GM13977 (cell line): ENCODE measurements at regions not wholly inside any gene's neighbourhood (a gene's known extent, or its start where the extent isn't known, plus 50 kb on each side); places are given as distances from the start of the nearest gene placed in this dataset.
"Not testable (repeated sequence)": the region's sequence is repeated elsewhere in the genome, so short reads cannot be mapped to it uniquely, and the experiment has no call there.

Experiments
- DNase-seq: peaks from one replicate; pipeline ENCODE4 v3.0.0; 2012; ENCODE audit warnings: low spot score
- in situ Hi-C: fragments of 300-500 bp; cut with MboI; formaldehyde crosslinking; loops from one replicate; pipeline ENCODE4 v1.12.0; 2022; ENCODE audit warnings: low sequenced_read_pairs, low pct_unique_long_range_greater_than_20kb, mixed read lengths, inconsistent platforms; ENCODE audit not compliant: unreplicated experiment
- TF ChIP-seq, protein P1 (sequence below): IDR thresholded peaks from 2 replicates; pipeline ENCODE4 v1.5.1; 2012; ENCODE audit warnings: mild to moderate bottlenecking, control low read depth; ENCODE audit not compliant: insufficient read depth; ENCODE audit errors: extremely low read depth, missing control alignments

DNA sequence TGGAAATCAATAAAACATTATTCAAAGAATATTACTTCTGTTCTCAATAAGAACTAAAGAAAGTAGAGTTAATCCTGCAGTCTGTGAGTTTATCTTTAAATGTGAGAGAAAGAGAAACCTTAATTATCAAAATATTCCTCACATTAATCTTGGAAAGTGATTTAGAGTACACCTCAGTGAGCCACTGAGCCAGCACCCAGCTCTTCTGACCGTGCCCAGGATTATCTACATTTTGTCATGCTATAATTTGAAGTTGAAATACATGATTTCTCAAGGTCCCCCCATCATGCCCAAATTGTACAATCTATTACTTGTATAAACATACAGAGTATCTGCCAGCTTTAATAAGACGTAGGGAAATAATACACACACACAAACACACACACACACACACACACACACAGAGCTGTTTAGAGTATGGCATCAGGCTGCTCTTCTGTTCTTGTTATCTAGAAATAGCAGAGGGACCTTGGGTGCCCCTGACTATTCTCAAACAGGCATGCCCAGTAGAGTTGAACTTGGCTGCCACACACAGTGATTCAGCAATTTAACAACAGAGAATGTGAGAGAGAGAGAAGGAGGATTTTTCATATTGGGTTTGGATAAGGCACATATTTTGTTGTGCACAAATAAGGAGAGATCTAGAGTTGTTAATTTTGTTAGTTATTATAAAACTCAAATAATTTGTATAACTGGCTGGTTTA is 74.4 kb downstream of the P2RY1 start:
- in situ Hi-C loops: no loop called here
- TF ChIP-seq, protein P1, sequence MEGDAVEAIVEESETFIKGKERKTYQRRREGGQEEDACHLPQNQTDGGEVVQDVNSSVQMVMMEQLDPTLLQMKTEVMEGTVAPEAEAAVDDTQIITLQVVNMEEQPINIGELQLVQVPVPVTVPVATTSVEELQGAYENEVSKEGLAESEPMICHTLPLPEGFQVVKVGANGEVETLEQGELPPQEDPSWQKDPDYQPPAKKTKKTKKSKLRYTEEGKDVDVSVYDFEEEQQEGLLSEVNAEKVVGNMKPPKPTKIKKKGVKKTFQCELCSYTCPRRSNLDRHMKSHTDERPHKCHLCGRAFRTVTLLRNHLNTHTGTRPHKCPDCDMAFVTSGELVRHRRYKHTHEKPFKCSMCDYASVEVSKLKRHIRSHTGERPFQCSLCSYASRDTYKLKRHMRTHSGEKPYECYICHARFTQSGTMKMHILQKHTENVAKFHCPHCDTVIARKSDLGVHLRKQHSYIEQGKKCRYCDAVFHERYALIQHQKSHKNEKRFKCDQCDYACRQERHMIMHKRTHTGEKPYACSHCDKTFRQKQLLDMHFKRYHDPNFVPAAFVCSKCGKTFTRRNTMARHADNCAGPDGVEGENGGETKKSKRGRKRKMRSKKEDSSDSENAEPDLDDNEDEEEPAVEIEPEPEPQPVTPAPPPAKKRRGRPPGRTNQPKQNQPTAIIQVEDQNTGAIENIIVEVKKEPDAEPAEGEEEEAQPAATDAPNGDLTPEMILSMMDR: no peak
- DNase-seq: no peak

DNA sequence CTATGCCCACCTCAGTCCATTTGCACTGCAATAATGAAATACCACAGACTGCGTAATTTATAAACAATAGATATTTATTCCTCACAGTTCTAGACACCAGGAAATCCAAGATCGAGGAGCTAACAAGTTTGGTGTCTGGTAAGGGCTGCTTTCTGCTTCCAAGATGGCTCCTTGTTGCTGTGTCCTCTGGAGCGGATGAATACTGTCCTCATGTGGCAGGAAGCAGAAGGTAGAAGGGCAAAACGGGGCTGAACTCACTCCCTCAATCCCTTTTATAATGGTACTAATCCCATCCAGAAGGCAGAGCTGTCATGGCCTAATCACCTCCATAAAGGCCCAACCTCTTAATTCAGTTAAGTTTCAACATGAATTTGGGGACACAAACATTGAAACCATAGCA is 75.3 kb downstream of the P2RY1 start:
- DNase-seq: no peak
- in situ Hi-C loops: no loop called here
- TF ChIP-seq, protein P1: peak; percentile 12

DNA sequence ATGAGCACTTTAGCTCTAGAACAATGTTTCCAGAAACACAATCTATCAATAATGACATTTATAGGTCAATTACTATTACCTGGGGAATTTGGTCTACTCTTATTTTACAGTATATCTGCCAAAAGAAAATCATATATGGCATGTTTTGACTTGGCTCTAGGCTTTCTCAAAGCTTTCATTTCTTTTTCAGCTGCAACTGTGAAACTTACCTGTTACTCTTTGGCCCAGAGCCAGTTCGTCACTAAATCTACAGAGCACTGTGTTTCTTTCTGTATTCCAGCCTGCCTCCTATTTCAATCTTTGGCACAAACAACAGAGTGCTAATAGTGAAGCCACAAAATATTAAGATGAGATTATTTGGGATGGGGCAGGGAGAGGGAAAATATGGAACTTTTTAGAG is 76.0 kb downstream of the P2RY1 start:
- in situ Hi-C loops: no loop called here
- TF ChIP-seq, protein P1: no peak
- no peak for DNase-seq

DNA sequence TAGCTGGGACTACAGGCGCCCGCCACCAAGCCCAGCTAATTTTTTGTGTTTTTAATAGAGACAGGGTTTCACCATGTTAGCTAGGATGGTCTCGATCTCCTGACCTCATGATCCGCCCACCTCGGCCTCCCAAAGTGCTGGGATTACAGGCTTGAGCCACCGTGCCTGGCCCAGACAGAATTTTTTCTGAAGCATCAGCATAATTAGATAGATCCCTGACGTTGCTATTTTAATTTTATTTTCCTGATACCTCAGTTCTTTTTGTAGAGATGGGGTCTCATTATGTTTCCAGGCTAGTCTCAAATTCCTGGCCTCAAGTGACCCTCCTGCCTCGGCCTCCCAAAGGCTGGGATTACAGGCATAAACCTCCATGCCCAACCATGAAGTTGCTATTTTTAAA is 79.8 kb downstream of the P2RY1 start:
- in situ Hi-C loops, DNase-seq: not testable (repeated sequence)

DNA sequence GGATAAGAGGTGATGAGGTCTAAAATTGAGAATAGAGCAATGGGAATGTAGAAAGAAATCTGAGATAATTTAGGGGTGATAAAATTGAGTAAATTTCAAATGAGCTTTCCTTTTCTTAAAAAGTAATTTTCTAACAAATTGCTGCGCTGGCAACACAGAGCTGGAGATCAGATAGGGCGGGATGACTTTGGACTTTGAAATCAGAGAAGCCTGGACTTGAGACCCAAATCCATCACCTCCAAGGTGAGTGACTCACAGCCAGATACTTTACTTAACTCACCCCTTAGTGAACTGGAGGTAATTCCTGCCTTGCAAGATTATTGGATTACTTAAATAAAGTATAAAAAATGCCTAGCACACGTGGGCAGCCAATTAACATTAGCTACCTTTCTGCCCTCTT is 80.8 kb downstream of the P2RY1 start:
- in situ Hi-C loops: no loop called here
- TF ChIP-seq, protein P1: no peak
- no peak for DNase-seq

DNA sequence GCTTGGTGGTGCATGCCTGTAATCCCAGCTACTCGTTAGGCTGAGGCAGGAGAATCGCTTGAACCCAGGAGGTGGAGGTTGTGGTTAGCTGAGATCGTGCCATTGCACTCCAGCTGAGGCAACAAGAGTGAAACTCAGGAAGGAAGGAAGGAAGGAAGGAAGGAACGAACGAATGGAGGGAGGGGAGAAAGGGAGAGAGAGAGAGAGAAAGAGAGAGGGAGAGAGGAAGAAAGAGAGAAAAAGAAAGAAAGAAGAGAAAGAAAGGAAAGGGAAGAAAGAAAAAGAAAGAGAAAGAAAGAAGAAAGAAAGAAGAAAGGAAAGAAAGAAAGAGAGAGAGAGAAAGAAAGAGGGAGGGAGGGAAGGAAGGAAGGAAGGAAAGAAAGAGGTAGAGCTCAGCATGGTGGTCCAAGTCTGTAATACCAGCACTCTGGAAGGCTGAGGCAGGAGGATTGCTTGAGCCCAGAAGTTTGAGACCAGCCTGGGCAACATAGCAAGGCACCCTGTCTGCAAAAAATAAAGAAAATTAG is 81.9 kb downstream of the P2RY1 start:
- DNase-seq: no peak
- TF ChIP-seq, protein P1: no peak
- in situ Hi-C loops: no loop called here

DNA sequence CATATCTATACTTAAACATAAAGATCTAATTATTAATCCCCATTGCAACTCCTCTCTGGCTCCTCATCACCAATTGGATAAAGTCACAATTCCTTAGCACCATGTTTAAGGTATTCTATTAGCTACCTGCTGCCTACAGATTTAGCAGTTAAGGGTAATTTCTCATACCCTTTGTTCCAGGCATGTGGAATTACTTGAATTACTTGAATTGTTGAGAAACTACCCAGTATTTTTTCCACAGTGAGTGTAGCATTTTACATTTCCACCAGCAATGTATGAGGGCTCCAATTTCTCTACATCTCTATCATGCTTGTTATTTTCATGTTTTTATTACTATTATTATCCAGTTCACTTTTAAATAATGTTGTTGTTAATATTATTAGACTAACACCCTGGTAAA is 86.4 kb downstream of the P2RY1 start:
- TF ChIP-seq, protein P1: no peak
- DNase-seq: no peak
- in situ Hi-C loops: no loop called here
